ENCODE measurements at regions not wholly inside any gene's neighbourhood (a gene's known extent, or its start where the extent isn't known, plus 50 kb on each side); places are given as distances from the start of the nearest gene placed in this dataset.

DNA sequence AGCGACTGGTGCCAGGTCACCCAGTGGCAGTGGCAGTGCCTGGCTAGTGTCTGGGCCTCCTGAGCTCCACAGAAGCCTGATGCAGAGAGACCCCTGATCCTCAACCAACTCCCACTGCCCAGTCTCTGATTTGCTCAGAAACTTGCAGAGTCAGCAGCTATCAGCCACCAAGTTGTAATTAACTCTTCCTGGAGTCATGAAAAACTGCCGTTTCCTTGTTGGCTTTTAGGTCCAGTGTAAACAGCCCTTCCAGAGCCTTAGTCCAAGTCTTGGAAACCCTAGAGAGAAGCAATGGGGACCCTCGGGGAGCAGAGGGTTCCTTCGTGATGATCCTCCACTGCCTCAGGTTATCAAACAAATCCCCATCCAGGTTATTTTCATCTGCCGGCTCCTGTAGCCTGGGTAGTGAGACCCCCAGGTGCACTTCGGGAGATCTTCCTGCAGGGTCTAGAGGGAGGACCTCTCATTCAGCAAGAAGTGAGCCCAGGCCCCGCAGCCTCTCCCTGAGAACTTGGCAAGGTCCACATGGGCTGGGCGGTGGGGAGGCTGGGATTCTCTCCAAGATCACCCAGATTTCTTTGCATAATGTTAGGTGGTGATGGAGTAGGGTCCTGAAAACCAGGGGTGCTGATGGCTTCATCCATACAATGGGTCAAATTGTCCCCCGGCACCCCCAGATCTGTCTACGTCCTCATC lies 137.7 kb upstream of the HDAC4 start:
- intact Hi-C loops (cut with micrococcal nuclease) (no loop called here), dilution Hi-C loops (cut with MboI; ENCODE audit: extremely low pct_ligation_motif_present, low sequenced_read_pairs) (no loop called here)
- Histone ChIP-seq H2AFZ (ENCODE audit: low read depth, low read length) (no peak overlapping the region), H3K27me3 (ENCODE audit: control insufficient read depth in 2 of 2, insufficient read depth in 2 of 2, low read length in 2 of 2) (no peaks in the 10 kb centered on the region), H3K4me3 (replicated peaks in 1 of 3; ENCODE audit: insufficient read depth in 1 of 3, low read depth in 1 of 3, low read length in 3 of 3) (no peak overlapping the region), H3K4me1 (ENCODE audit: control insufficient read depth, extremely low read depth, insufficient read depth, low read length) (no peaks in the 10 kb centered on the region), H3K4me2 (ENCODE audit: insufficient read depth, low read length) (no peak overlapping the region), H3K9ac (replicated peaks; ENCODE audit: extremely low read depth, insufficient read depth, low read length) (no peak overlapping the region), H4K20me1 (replicated peaks; ENCODE audit: control insufficient read depth, extremely low read depth, insufficient read depth, low read length) (no peaks in the 10 kb centered on the region), H3K9me1 (replicated peaks; ENCODE audit: control insufficient read depth, extremely low read depth, insufficient read depth, low read length) (no peaks in the 10 kb centered on the region), H3K79me2 (ENCODE audit: control insufficient read depth, insufficient read depth, low read length) (no peaks in the 10 kb centered on the region), H3K27ac (ENCODE audit: insufficient read depth, low read depth, low read length) (no peak overlapping the region), H3K36me3 (ENCODE audit: control insufficient read depth in 2 of 2, extremely low read depth in 1 of 2, insufficient read depth in 2 of 2, low read length in 2 of 2) (no peaks in the 10 kb centered on the region), H3K9me3 (replicated peaks; ENCODE audit: control insufficient read depth, insufficient read depth, low read length) (peaks cover 2% of the 10 kb centered on the region)
- DNase-seq (ENCODE audit: low read depth, low spot score) (no peak), FAIRE-seq (no peak)
- no TSS peak for BruUV-seq (replicated peaks)
- CTCF ChIA-PET = no interaction called here
- TF ChIP-seq GATA2 (IDR thresholded peaks at IDR 0.05; ENCODE audit: insufficient read depth, insufficient read length, low read depth, low read length) (no peak), JUN (IDR thresholded peaks at IDR 0.05; ENCODE audit: borderline replicate concordance, insufficient read depth, insufficient read length, low read depth) (no peak), EZH2 (IDR thresholded peaks at IDR 0.05; ENCODE audit: borderline replicate concordance, low read depth, low read length, severe bottlenecking) (no peak), FOS (IDR thresholded peaks at IDR 0.05; ENCODE audit: borderline replicate concordance, insufficient read depth, low read length) (no peak), POLR2A (IDR thresholded peaks at IDR 0.05; ENCODE audit: low read depth, low read length) (no peak), POLR2AphosphoS5 (IDR thresholded peaks at IDR 0.05; ENCODE audit: insufficient read depth, low read depth, low read length) (no peak), MYC (IDR thresholded peaks at IDR 0.05; ENCODE audit: low read depth, low read length) (no peak)
- TF ChIP-seq, protein P1, sequence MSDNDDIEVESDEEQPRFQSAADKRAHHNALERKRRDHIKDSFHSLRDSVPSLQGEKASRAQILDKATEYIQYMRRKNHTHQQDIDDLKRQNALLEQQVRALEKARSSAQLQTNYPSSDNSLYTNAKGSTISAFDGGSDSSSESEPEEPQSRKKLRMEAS (IDR thresholded peaks at IDR 0.05; ENCODE audit: insufficient read depth, insufficient read length) = no peak
- TF ChIP-seq, protein P2, sequence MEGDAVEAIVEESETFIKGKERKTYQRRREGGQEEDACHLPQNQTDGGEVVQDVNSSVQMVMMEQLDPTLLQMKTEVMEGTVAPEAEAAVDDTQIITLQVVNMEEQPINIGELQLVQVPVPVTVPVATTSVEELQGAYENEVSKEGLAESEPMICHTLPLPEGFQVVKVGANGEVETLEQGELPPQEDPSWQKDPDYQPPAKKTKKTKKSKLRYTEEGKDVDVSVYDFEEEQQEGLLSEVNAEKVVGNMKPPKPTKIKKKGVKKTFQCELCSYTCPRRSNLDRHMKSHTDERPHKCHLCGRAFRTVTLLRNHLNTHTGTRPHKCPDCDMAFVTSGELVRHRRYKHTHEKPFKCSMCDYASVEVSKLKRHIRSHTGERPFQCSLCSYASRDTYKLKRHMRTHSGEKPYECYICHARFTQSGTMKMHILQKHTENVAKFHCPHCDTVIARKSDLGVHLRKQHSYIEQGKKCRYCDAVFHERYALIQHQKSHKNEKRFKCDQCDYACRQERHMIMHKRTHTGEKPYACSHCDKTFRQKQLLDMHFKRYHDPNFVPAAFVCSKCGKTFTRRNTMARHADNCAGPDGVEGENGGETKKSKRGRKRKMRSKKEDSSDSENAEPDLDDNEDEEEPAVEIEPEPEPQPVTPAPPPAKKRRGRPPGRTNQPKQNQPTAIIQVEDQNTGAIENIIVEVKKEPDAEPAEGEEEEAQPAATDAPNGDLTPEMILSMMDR (IDR thresholded peaks at IDR 0.05; ENCODE audit: extremely low read depth in 1 of 2, insufficient read depth in 1 of 2, low read depth in 1 of 2, low read length in 2 of 2) = no peak
- POLR2A ChIA-PET = no interaction called here
